Fibroblast of the aortic adventitia (primary cell): ENCODE measurements at regions not wholly inside any gene's neighbourhood (a gene's known extent, or its start where the extent isn't known, plus 50 kb on each side); places are given as distances from the start of the nearest gene placed in this dataset.
"Not testable (repeated sequence)": the region's sequence is repeated elsewhere in the genome, so short reads cannot be mapped to it uniquely, and the experiment has no call there.

Experiments
- DNase-seq: peaks from one replicate; pipeline ENCODE4 v3.0.0-alpha.2; 2010; ENCODE audit warnings: low read depth
- H3K4me3 ChIP-seq: 2 replicates; pipeline ENCODE4 v1.5.1; 2011; ENCODE audit warnings: low read depth, mild to moderate bottlenecking, control low read depth, low read length, moderate library complexity
- CTCF ChIP-seq: IDR thresholded peaks from 2 replicates; pipeline ENCODE4 v1.5.1; 2011; ENCODE audit warnings: mild to moderate bottlenecking, low read length, control low read depth, inconsistent platforms; ENCODE audit not compliant: insufficient read depth

DNA sequence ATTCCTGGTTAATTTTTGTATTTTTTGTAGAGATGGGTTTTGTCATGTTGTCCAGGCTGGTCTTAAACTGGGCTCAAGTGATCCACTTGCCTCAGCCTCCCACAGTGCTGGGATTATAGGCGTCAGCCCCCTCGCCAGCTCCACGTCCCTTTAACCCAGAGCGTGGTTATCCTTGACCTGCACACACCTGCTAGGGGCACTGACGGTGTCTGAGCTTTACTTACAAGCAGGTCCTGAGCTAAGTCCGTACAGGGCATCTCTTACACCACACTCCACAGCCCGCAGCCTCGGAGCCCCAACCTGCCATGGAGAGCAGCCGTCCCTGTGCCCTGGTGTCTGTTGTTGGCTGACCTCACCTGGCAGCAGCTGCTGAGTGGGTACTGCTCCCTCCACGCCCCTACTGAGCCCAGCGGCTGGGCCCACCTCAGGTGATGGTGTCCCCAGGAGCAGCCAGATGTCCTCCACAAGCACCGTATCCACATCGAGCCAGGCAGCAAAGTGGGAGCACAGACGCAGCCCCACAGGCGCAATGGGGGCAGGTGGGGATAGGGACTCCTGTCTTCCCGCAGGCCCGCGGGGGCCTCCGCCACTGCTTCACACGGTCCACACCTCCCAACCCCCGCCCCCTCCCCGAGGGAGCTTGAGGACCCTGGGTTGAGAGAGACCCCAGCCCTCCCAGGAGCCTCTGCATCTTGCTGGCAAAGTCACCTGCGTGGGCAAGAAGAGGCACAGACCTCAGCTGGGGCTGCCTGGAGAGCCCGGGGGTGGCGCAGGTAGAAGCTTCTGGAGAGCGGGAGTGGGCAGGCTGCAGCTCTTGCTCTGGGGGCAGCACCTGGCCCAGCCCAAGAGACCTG lies 325.4 kb upstream of the SFSWAP start:
- TF ChIP-seq CTCF, result no peak
- H3K4me3 ChIP-seq, result no peak overlapping the region
- DNase-seq, result no peak

DNA sequence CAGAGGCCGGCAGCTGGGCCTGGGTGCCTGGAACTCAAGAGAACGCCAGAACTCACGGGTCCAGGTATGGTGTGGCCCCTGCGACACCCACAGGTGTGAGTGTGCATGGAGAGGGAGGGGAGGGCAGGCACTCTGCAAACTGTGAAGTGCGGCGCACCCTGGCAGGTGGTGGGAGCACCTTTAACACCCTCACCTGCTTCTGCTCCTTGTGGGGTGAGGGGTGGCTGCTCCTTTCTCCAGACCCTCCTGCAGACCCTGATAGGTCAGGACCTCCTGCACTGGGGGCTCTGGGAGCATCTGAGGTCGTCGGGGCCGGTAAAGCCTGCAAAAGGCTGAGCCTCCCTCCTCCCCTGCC lies 324.7 kb upstream of the SFSWAP start:
- no peak for TF ChIP-seq CTCF
- no peak overlapping the region for H3K4me3 ChIP-seq
- DNase-seq, result no peak

- TF ChIP-seq CTCF, result no peak
- H3K4me3 ChIP-seq, result no peak overlapping the region
- no peak for DNase-seq
Observed at GRCh38 chr12:131386781-131387180, 324.1 kb upstream of the SFSWAP start.

DNA sequence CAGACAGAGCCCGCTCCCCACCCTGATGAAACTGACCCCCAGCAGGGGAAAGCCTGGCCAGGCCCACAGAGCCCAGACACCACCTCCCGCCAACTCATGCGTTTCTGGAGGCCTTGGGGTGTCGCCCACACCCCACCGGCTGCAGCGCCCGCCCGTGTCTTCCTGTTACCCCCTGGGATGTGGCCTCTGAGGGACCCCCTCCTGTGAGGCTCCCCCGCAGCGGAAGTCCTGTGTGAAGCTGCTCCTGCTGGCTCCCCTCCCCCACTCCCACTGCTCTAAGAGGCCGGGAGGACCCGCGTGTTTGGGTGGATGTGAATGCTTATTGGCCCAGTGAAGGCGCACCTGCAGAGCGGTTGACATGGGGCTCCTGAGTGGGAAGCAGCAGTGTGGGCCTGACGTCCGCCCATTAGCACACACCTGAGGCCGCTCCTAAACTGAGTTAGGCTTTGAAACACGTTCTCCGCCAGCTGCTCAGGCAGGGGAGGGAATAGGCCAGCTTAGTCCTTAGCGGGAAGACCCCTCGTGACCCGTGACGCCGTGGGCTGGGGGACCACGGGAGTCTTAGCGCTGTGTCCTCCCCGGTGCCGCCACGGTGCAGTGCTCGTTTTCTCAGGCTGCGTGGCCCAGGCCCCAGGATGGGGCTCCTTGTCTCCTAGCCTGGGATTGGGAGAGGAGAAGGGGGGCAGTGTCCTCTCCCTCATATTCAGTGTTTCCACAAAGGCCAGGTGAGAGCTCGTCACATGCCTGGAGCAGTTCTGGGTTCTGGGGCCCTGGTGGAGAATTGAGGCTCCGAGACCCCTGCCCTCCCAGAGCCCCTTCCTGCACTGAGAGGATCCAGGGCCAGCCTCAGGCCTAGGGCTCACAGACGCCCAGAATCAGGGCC lies 323.4 kb upstream of the SFSWAP start:
- DNase-seq, result no peak
- TF ChIP-seq CTCF, result no peak
- no peak overlapping the region for H3K4me3 ChIP-seq

DNA sequence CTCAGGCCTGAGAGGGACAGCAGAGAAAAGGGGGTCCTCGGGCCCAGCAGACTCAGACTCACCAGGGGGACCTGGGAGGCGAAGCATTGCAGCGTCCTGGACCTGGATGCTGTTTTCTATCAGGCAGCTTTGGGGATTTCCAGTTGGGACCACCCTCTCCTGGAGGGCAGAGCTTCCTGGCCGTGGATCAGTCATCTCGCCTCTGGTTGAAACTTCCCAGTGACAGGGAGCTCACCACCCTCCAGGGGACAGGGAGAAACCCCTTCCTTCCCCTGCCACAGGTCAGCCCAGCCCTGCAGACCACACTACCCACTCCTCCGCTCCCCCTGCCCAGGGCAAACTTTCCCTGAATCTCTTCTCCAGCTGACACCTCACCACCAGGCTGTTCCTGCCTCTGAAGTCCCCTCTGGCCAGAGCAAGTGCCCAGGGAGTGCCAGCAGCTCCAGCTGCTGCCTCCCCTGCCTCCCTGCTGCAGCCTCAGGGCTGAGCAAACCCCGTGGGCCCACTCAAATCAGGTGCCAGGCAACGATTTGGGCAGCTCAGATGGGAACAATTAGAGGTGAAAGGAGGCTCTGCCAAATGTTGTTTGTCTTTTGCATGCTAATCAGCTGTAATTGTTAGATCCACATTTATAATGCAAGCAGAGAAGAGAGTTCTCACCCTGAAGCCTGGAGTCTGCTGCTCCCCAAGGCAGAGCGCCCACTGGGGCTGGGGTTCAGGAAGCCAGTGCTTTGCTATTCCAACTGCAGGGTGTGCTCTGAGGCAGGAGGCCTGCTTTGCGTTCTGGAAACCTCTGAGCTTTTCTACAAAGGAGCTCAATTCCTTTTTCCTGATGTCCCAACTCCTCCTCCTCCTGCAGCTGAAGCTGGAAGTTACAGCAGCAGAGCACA lies 322.5 kb upstream of the SFSWAP start:
- not testable (repeated sequence) for H3K4me3 ChIP-seq, DNase-seq

DNA sequence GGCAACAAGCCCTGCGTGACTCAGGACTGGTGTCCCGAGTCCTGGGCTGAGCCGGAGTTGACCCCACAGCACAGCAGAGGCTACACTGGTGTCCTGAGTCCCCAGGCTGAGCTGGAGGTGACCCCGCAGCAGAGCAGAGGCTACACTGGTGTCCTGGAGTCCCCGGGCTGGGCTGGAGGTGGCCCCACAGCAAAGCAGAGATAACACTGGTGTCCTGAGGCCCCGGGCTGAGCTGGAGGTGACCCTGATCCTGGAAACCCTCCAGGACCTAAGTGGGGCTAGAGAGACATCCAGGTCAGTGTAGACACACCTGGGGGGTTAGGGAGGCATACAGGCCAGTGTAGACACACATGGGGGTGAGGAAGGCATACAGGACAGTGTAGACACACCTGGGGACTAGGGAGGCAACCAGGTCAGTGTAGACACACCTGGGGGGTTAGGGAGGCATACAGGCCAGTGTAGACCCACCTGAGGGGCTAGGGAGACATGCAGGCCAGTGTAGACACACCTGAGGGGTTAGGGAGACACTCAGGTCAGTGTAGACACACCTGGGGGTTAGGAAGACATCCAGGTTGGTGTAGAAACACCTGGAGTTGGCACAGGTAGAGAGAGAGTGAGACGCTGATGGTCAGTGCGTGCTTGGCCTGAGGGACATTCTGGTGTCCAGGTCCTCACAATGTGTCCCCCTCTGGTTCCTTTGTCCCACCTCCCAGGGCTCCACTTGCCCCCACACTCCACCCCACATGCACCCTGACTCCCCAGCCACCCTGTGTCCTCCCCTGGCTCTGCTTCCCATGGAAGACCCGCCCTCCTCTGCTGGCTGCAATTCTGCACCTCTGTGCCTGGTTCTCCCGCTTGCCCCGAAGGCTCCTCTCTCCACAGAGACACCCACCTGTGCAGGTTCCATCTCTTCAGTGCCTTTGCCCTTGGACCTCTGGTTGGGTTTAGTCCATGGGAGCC lies 321.6 kb upstream of the SFSWAP start:
- no peak for TF ChIP-seq CTCF
- no peak overlapping the region for H3K4me3 ChIP-seq
- no peak for DNase-seq
